ENCODE measurements at regions not wholly inside any gene's neighbourhood (a gene's known extent, or its start where the extent isn't known, plus 50 kb on each side); places are given as distances from the start of the nearest gene placed in this dataset.

- TF ChIP-seq CTCF (IDR thresholded peaks at IDR 0.05) (no peak), POLR2A (IDR thresholded peaks at IDR 0.05) (no peak), EP300 (IDR thresholded peaks at IDR 0.05) (peak; percentile 56 to 79)
Measured at GRCh38 chr5:120388016-120388781, 75.9 kb upstream of the PRR16 start.

All from tibial nerve (tissue), 4 donors.